Keratinocyte (primary cell): ENCODE measurements at regions not wholly inside any gene's neighbourhood (a gene's known extent, or its start where the extent isn't known, plus 50 kb on each side); places are given as distances from the start of the nearest gene placed in this dataset.

ENCODE experiments used
- DNase-seq: peaks from one replicate; pipeline ENCODE4 v3.0.0-alpha.2; 2011; ENCODE audit warnings: low read depth, missing footprints, low spot score
- FAIRE-seq: peaks from 2 replicates; lab custom pipeline; 2011; peaks lifted over from hg19 to GRCh38; lab: Jason Lieb, UNC
- H2AFZ ChIP-seq: 2 replicates; pipeline ENCODE4 v1.6.0; 2012; ENCODE audit warnings: low read length, control low read depth, inconsistent platforms; ENCODE audit not compliant: control insufficient read depth
- H3K27ac ChIP-seq: 2 replicates; pipeline ENCODE4 v1.5.1; 2011; ENCODE audit warnings: low read length; ENCODE audit not compliant: control insufficient read depth, insufficient read depth
- H3K27me3 ChIP-seq: 3 replicates; pipeline ENCODE4 v1.6.0; 2011; ENCODE audit warnings: low read length; ENCODE audit not compliant: control insufficient read depth, insufficient read depth; ENCODE audit errors: extremely low read depth
- H3K36me3 ChIP-seq, 2 experiments: 2 replicates in 1 of 2; 3 replicates in 1 of 2; pipeline ENCODE4 v1.5.1; 2011; ENCODE audit warnings: low read length in 2 of 2, mild to moderate bottlenecking in 1 of 2; ENCODE audit not compliant: control insufficient read depth in 2 of 2, insufficient read depth in 2 of 2; ENCODE audit errors: extremely low read depth in 1 of 2
- H3K4me1 ChIP-seq: 3 replicates; pipeline ENCODE4 v1.5.1; 2011; ENCODE audit warnings: low read length; ENCODE audit not compliant: control insufficient read depth, insufficient read depth; ENCODE audit errors: extremely low read depth
- H3K4me2 ChIP-seq: 3 replicates; pipeline ENCODE4 v1.6.0; 2011; ENCODE audit warnings: low read depth, low read length; ENCODE audit not compliant: control insufficient read depth, insufficient read depth; ENCODE audit errors: extremely low read depth
- H3K4me3 ChIP-seq, 3 experiments: fragments of 200-600 bp in 1 of 3; sonication (generic) in 1 of 3; 2 replicates in 2 of 3; 3 replicates in 1 of 3; pipeline ENCODE4 v1.5.1; 2011 to 2016; ENCODE audit warnings: low read length in 3 of 3, mild to moderate bottlenecking in 3 of 3, control low read depth in 2 of 3, inconsistent platforms in 1 of 3, low read depth in 1 of 3, mixed read lengths in 1 of 3, mixed run types in 1 of 3, moderate library complexity in 1 of 3; ENCODE audit not compliant: control insufficient read depth in 2 of 3, insufficient read depth in 2 of 3; ENCODE audit errors: extremely low read depth in 1 of 3
- H3K79me2 ChIP-seq: 2 replicates; pipeline ENCODE4 v1.6.0; 2012; ENCODE audit warnings: low read length; ENCODE audit not compliant: control insufficient read depth, insufficient read depth
- H3K9ac ChIP-seq: 3 replicates; pipeline ENCODE4 v1.6.0; 2011; ENCODE audit warnings: low read length; ENCODE audit not compliant: control insufficient read depth, insufficient read depth; ENCODE audit errors: extremely low read depth
- H3K9me1 ChIP-seq: 3 replicates; pipeline ENCODE4 v1.6.0; 2011; ENCODE audit warnings: low read length; ENCODE audit not compliant: control insufficient read depth, insufficient read depth; ENCODE audit errors: extremely low read depth
- H3K9me3 ChIP-seq: 2 replicates; pipeline ENCODE4 v1.5.1; 2012; ENCODE audit warnings: low read depth, low read length; ENCODE audit not compliant: control insufficient read depth
- H4K20me1 ChIP-seq: 3 replicates; pipeline ENCODE4 v1.6.0; 2011; ENCODE audit warnings: low read length; ENCODE audit not compliant: control insufficient read depth, insufficient read depth; ENCODE audit errors: extremely low read depth
- EZH2 ChIP-seq: IDR thresholded peaks from one replicate; pipeline ENCODE4 v1.6.1; 2012; ENCODE audit warnings: inconsistent platforms, mild to moderate bottlenecking, low read length, moderate library complexity
- dilution Hi-C: fragments of 300-500 bp; cut with MboI; formaldehyde crosslinking; loops from one replicate; pipeline ENCODE4 v1.7.0; 2020; ENCODE audit warnings: low sequenced_read_pairs; ENCODE audit not compliant: extremely low pct_ligation_motif_present
- TF ChIP-seq, protein P1 (sequence below), 3 experiments: IDR thresholded peaks in 1 of 3; conservative IDR thresholded peaks in 1 of 3; optimal IDR thresholded peaks in 1 of 3; 2 replicates in 2 of 3; 3 replicates in 1 of 3; pipeline versions ENCODE3 to v1.5.1; 2011; ENCODE audit warnings: low read length in 3 of 3, mild to moderate bottlenecking in 3 of 3, moderate library complexity in 2 of 3, control low read depth in 1 of 3, inconsistent platforms in 1 of 3; ENCODE audit not compliant: insufficient read depth in 2 of 3; ENCODE audit errors: extremely low read depth in 1 of 3

DNA sequence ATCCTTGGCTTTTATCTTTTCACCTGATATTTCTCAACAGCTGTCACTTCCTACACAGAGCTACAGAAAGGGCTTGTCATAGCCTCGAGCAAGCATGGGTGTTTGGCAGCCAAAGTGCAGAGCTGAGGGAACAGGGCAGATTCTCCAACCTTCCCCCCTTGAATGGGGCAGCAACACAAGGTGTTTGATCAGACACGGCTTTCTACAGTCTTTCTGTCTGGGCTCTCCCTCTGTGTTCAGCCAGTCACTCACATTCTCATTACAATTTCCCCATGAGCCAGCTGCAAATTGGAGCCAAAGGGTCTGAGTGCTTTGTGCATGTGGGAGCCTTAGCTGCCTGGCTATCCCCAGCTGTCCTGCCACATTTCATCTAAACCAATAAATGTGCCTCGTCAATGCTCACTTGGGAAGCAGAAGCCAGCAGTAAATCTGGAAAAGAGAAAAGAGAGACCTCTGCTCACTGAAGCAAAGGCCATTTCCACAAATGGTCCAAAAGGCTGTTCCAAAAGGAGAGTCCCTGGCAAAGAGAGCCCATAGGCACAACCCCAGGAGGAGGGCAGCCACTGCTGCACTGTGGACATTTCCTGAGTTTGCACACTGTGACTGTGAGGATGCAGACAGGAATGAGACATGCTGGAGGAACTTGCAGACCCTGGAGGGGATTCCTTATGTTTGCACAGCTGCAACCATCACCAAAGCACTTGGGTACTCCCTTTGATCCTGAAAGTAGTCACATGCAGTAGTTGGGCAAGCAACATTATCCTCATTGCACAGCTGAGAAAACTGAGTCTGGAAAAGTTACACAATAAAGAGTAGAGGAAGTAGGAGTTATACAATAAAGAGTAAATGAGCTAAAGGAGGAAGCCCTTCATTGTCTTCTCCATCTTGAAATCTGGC is 186.8 kb downstream of the FAM181B start:
- H3K4me3 ChIP-seq, result no peak overlapping the region
- no peaks in the 10 kb centered on the region for H3K9me1 ChIP-seq
- H3K9ac ChIP-seq, result no peak overlapping the region
- DNase-seq (no peak), FAIRE-seq (no peak)
- TF ChIP-seq EZH2, result no peak
- H4K20me1 ChIP-seq, result no peaks in the 10 kb centered on the region
- no peaks in the 10 kb centered on the region for H3K4me1 ChIP-seq
- no peaks in the 10 kb centered on the region for H3K36me3 ChIP-seq
- dilution Hi-C loops, result no loop called here
- no peak overlapping the region for H3K4me2 ChIP-seq
- no peaks in the 10 kb centered on the region for H3K9me3 ChIP-seq
- H2AFZ ChIP-seq, result no peak overlapping the region
- H3K79me2 ChIP-seq, result no peaks in the 10 kb centered on the region
- H3K27me3 ChIP-seq, result no peaks in the 10 kb centered on the region
- H3K27ac ChIP-seq, result no peak overlapping the region

GRCh38 chr11:82539669-82540068 is 194.0 kb downstream of the FAM181B start:
- no peaks in the 10 kb centered on the region for H3K4me1 ChIP-seq
- no peak overlapping the region for H3K9ac ChIP-seq
- no peaks in the 10 kb centered on the region for H4K20me1 ChIP-seq
- no peaks in the 10 kb centered on the region for H3K9me1 ChIP-seq
- H2AFZ ChIP-seq, result no peak overlapping the region
- DNase-seq (no peak), FAIRE-seq (no peak)
- H3K79me2 ChIP-seq, result no peaks in the 10 kb centered on the region
- no peaks in the 10 kb centered on the region for H3K27me3 ChIP-seq
- H3K36me3 ChIP-seq, result no peaks in the 10 kb centered on the region
- no peak overlapping the region for H3K27ac ChIP-seq
- no peak overlapping the region for H3K4me2 ChIP-seq
- no peaks in the 10 kb centered on the region for H3K9me3 ChIP-seq
- H3K4me3 ChIP-seq, result no peak overlapping the region
- dilution Hi-C loops, result no loop called here
- TF ChIP-seq EZH2, result no peak
- TF ChIP-seq, protein P1, sequence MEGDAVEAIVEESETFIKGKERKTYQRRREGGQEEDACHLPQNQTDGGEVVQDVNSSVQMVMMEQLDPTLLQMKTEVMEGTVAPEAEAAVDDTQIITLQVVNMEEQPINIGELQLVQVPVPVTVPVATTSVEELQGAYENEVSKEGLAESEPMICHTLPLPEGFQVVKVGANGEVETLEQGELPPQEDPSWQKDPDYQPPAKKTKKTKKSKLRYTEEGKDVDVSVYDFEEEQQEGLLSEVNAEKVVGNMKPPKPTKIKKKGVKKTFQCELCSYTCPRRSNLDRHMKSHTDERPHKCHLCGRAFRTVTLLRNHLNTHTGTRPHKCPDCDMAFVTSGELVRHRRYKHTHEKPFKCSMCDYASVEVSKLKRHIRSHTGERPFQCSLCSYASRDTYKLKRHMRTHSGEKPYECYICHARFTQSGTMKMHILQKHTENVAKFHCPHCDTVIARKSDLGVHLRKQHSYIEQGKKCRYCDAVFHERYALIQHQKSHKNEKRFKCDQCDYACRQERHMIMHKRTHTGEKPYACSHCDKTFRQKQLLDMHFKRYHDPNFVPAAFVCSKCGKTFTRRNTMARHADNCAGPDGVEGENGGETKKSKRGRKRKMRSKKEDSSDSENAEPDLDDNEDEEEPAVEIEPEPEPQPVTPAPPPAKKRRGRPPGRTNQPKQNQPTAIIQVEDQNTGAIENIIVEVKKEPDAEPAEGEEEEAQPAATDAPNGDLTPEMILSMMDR (optimal IDR thresholded peaks at IDR 0.05 in 1 of 3, IDR thresholded peaks at IDR 0.05 in 1 of 3, conservative IDR thresholded peaks at IDR 0.05 in 1 of 3; ENCODE audit: extremely low read depth in 1 of 3, insufficient read depth in 2 of 3, low read length in 3 of 3), result no peak
